IMR-90 (cell line): ENCODE measurements at regions not wholly inside any gene's neighbourhood (a gene's known extent, or its start where the extent isn't known, plus 50 kb on each side); places are given as distances from the start of the nearest gene placed in this dataset.

Experiments
- ATAC-seq: fragments of 200-7000 bp; cut with Tn5 transposase; 2 replicates; pipeline ENCODE4 v1.9.1; 2020; ENCODE audit warnings: low read depth, mild to moderate bottlenecking, moderate library complexity
- BruUV-seq: library from RNA; stranded (reverse); fragments of 400-500 nt; replicated peaks from 2 replicates; lab custom pipeline; 2021; lab: Mats Ljungman, UMichigan
- CTCF ChIA-PET: fragments of 300-600 bp; formaldehyde crosslinking; extraction: SDS; loops from one replicate; lab custom pipeline; 2021; ENCODE audit warnings: antibody characterized with exemption; lab: Yijun Ruan, JAX
- POLR2A ChIA-PET: fragments of 300-600 bp; sonication (Branson Sonifier 250); formaldehyde crosslinking; loops from one replicate; lab custom pipeline; 2022; ENCODE audit warnings: antibody characterized with exemption; ENCODE audit not compliant: unreplicated experiment; lab: Charles Lee
- DNase-seq: peaks from one replicate; pipeline ENCODE4 v3.0.0; 2013
- H2AFZ ChIP-seq: replicated peaks from 2 replicates; pipeline ENCODE3; 2013; ENCODE audit warnings: low read length, mild to moderate bottlenecking; ENCODE audit not compliant: poor library complexity
- H2AK5ac ChIP-seq: 2 replicates; pipeline ENCODE4 v1.6.1; 2013; ENCODE audit warnings: low read depth, low read length, inconsistent platforms
- H2AK9ac ChIP-seq: replicated peaks from 2 replicates; pipeline ENCODE3; 2013; ENCODE audit warnings: mild to moderate bottlenecking, low read depth, low read length, moderate library complexity; ENCODE audit not compliant: poor library complexity
- H2BK120ac ChIP-seq: 2 replicates; pipeline ENCODE4 v1.6.1; 2013; ENCODE audit warnings: low read depth, low read length, inconsistent platforms
- H2BK15ac ChIP-seq: 3 replicates; pipeline ENCODE4 v1.6.1; 2013; ENCODE audit warnings: low read depth, low read length, inconsistent platforms
- H2BK20ac ChIP-seq: 2 replicates; pipeline ENCODE4 v1.6.1; 2013; ENCODE audit warnings: low read depth, mild to moderate bottlenecking, inconsistent platforms, low read length, moderate library complexity
- H2BK5ac ChIP-seq: 2 replicates; pipeline ENCODE4 v1.6.1; 2013; ENCODE audit warnings: mild to moderate bottlenecking, low read depth, low read length, inconsistent platforms; ENCODE audit not compliant: poor library complexity, severe bottlenecking
- H3K14ac ChIP-seq: replicated peaks from 2 replicates; pipeline ENCODE4 v1.6.1; 2013; ENCODE audit warnings: low read depth, low read length, inconsistent platforms
- H3K18ac ChIP-seq: 2 replicates; pipeline ENCODE4 v1.6.1; 2013; ENCODE audit warnings: low read depth, low read length, control low read depth
- H3K23ac ChIP-seq: 2 replicates; pipeline ENCODE4 v1.6.1; 2013; ENCODE audit warnings: low read depth, low read length, inconsistent platforms
- H3K27ac ChIP-seq: 2 replicates; pipeline ENCODE4 v1.5.1; 2013; ENCODE audit warnings: mild to moderate bottlenecking, control low read depth, low read length; ENCODE audit not compliant: insufficient read depth
- H3K27me3 ChIP-seq: 2 replicates; pipeline ENCODE4 v1.6.1; 2013; ENCODE audit warnings: low read length; ENCODE audit not compliant: control insufficient read depth, insufficient read depth
- H3K36me3 ChIP-seq: 2 replicates; pipeline ENCODE4 v1.6.1; 2013; ENCODE audit warnings: low read length, mixed read lengths; ENCODE audit not compliant: control insufficient read depth, insufficient read depth
- H3K4ac ChIP-seq: 2 replicates; pipeline ENCODE4 v1.6.1; 2013; ENCODE audit warnings: low read depth, low read length, inconsistent platforms
- H3K4me1 ChIP-seq: 2 replicates; pipeline ENCODE4 v1.6.1; 2013; ENCODE audit warnings: low read length, mixed read lengths; ENCODE audit not compliant: control insufficient read depth, insufficient read depth
- H3K4me2 ChIP-seq: 2 replicates; pipeline ENCODE4 v1.6.1; 2013; ENCODE audit warnings: low read depth, mild to moderate bottlenecking, control low read depth, low read length, moderate library complexity
- H3K4me3 ChIP-seq: 2 replicates; pipeline ENCODE4 v1.5.1; 2013; ENCODE audit warnings: low read depth, mild to moderate bottlenecking, control low read depth, low read length, moderate library complexity; ENCODE audit not compliant: insufficient read depth
- H3K56ac ChIP-seq: 2 replicates; pipeline ENCODE4 v1.6.1; 2013; ENCODE audit warnings: low read length, inconsistent platforms; ENCODE audit not compliant: insufficient read depth; ENCODE audit errors: extremely low read depth
- H3K79me1 ChIP-seq, 2 experiments: 2 replicates each; pipeline ENCODE4 v1.6.1; 2013; ENCODE audit warnings: low read length in 2 of 2, inconsistent platforms in 1 of 2, low read depth in 1 of 2
- H3K9ac ChIP-seq: 2 replicates; pipeline ENCODE4 v1.6.1; 2013; ENCODE audit warnings: low read depth, low read length, control low read depth
- H3K9me1 ChIP-seq: 2 replicates; pipeline ENCODE4 v1.6.1; 2013; ENCODE audit warnings: low read length, inconsistent platforms; ENCODE audit not compliant: insufficient read depth
- H3K9me3 ChIP-seq: 2 replicates; pipeline ENCODE4 v1.6.1; 2013; ENCODE audit warnings: low read length; ENCODE audit not compliant: control insufficient read depth, insufficient read depth
- H4K20me1 ChIP-seq: 2 replicates; pipeline ENCODE4 v1.6.1; 2013; ENCODE audit warnings: low read length, inconsistent platforms; ENCODE audit not compliant: insufficient read depth
- H4K5ac ChIP-seq: 2 replicates; pipeline ENCODE4 v1.6.1; 2013; ENCODE audit warnings: mild to moderate bottlenecking, low read depth, low read length, control low read depth
- H4K8ac ChIP-seq, 2 experiments: 2 replicates each; pipeline ENCODE4 v1.6.1; 2013; ENCODE audit warnings: low read depth in 2 of 2, low read length in 2 of 2, control low read depth in 1 of 2, inconsistent platforms in 1 of 2
- H4K91ac ChIP-seq: 2 replicates; pipeline ENCODE4 v1.6.1; 2013; ENCODE audit warnings: low read depth, low read length, inconsistent platforms; ENCODE audit not compliant: insufficient read depth
- BHLHE40 ChIP-seq: fragments of 150-350 bp; IDR thresholded peaks from 2 replicates; pipeline ENCODE4 v1.6.1; 2016; ENCODE audit warnings: mild to moderate bottlenecking, low read depth, low read length
- CEBPB ChIP-seq: IDR thresholded peaks from 2 replicates; pipeline ENCODE4 v1.6.1; 2012; ENCODE audit warnings: low read depth, low read length, improper control_type of control experiment
- FOS ChIP-seq: fragments of 150-350 bp; IDR thresholded peaks from 2 replicates; pipeline ENCODE4 v1.6.1; 2016; ENCODE audit warnings: low read depth, low read length
- MAFK ChIP-seq: IDR thresholded peaks from 2 replicates; pipeline ENCODE4 v1.6.1; 2012; ENCODE audit warnings: low read depth, low read length, improper control_type of control experiment
- MAZ ChIP-seq: IDR thresholded peaks from 2 replicates; pipeline ENCODE4 v1.6.1; 2012; ENCODE audit warnings: low read depth, mild to moderate bottlenecking, low read length, improper control_type of control experiment, moderate library complexity, borderline replicate concordance
- MXI1 ChIP-seq: IDR thresholded peaks from 2 replicates; pipeline ENCODE4 v1.6.1; 2012; ENCODE audit warnings: low read depth, mild to moderate bottlenecking, low read length, moderate library complexity, borderline replicate concordance
- NFE2L2 ChIP-seq: fragments of 150-350 bp; IDR thresholded peaks from 2 replicates; pipeline ENCODE4 v1.6.1; 2016; ENCODE audit warnings: low read depth, mild to moderate bottlenecking, low read length
- RCOR1 ChIP-seq: IDR thresholded peaks from 2 replicates; pipeline ENCODE4 v1.6.1; 2012; ENCODE audit warnings: mild to moderate bottlenecking, low read length, improper control_type of control experiment; ENCODE audit not compliant: insufficient replicate concordance
- RFX5 ChIP-seq: IDR thresholded peaks from 2 replicates; pipeline ENCODE4 v1.8.0; 2012; ENCODE audit warnings: low read depth, mild to moderate bottlenecking, low read length, moderate library complexity
- SMC3 ChIP-seq: fragments of 150-350 bp; IDR thresholded peaks from 2 replicates; pipeline ENCODE4 v1.6.1; 2016; ENCODE audit warnings: low read depth, mild to moderate bottlenecking, antibody characterized with exemption, low read length, moderate library complexity
- WGBS, 2 experiments: methylation state at CpG; one replicate each; pipeline versions ENCODE4 v1.1.5 to v1.1.7; 2013; ENCODE audit warnings: missing lambda C conversion rate in 2 of 2; ENCODE audit not compliant: insufficient read length in 1 of 2; ENCODE audit errors: extremely low coverage in 2 of 2; 5-methylcytosine and 5-hydroxymethylcytosine counted together
- dilution Hi-C: fragments of 300-500 bp; cut with HindIII; formaldehyde crosslinking; loops from one replicate; pipeline ENCODE4 v1.14.3; 2018; ENCODE audit warnings: low sequenced_read_pairs; ENCODE audit not compliant: unreplicated experiment
- in situ Hi-C: fragments of 300-500 bp; cut with MboI; formaldehyde crosslinking; loops from 3 replicates; pipeline ENCODE4 v1.14.3; 2019; ENCODE audit warnings: low sequenced_read_pairs, inconsistent platforms, mixed read lengths
- intact Hi-C: fragments of 100-400 bp; cut with micrococcal nuclease; formaldehyde crosslinking; loops from 2 replicates; pipeline ENCODE4 v1.10.0; 2022
- TF ChIP-seq, protein P1 (sequence below): conservative IDR thresholded peaks from 2 replicates; pipeline ENCODE4 v1.5.1; 2012; ENCODE audit warnings: mild to moderate bottlenecking, low read depth, low read length, improper control_type of control experiment
- TF ChIP-seq, protein P2 (sequence below): fragments of 150-350 bp; IDR thresholded peaks from 2 replicates; pipeline ENCODE4 v1.6.1; 2016; ENCODE audit warnings: low read depth, mild to moderate bottlenecking, low read length, moderate library complexity, borderline replicate concordance
- TF ChIP-seq, protein P3 (sequence below): fragments of 150-350 bp; IDR thresholded peaks from 2 replicates; pipeline ENCODE4 v1.6.1; 2017; ENCODE audit warnings: mild to moderate bottlenecking, antibody characterized with exemption, low read length, low read depth

DNA sequence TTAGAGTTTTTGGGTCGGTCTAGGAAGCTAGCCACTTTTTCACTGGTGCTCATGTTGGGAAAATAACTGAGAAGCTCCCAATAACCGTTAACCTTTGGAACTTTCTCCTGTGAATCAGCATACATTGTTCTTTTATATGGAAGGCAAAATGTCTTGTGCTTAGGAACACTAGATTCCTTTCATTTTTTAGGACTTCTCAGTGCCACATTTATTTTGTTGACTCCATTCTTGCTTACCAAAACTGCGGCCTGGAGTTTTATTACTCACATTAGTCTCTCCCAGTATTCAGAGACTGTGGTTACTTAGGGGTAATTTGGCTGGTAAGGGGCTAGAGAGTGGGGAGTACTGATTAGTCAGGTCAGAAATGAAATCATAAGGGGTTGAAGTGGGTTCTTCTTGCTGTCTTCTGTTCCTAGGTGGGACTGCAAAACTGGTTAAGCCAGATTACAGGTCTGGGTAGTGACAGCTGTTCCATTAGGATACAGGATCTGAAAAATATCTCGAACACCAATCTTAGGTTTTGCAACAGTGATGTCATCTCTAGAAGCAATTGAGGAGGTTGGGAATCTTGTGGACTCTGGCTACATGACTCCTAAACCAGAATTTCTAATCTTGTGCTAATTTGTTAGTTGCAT is 631.4 kb upstream of the LUZP2 start:
- Histone ChIP-seq H4K91ac (0 out of 2 replicates have a peak overlapping the region, but pooled peaks have one; percentile 23), H3K79me1 (no peaks in the 10 kb centered on the region), H2BK5ac (peak overlapping the region; percentile 11), H3K23ac (no peak overlapping the region), H3K4me1 (peaks cover 2% of the 10 kb centered on the region; the same call in 1 of the 2 replicates), H2BK15ac (no peak overlapping the region), H2AFZ (no peak overlapping the region), H4K5ac (peak overlapping the region; percentile 47; the same call in 1 of the 2 replicates), H3K9me1 (no peaks in the 10 kb centered on the region; the same call in 1 of the 2 replicates), H3K4me2 (no peak overlapping the region), H3K14ac (0 out of 2 replicates have a peak overlapping the region, but pooled peaks have one; percentile 10), H2BK20ac (peak overlapping the region; percentile 69), H2AK5ac (no peak overlapping the region), H4K8ac (peak overlapping the region in 1 of 2 experiments; percentile 56; a peak in 2 of 4 replicates), H2AK9ac (no peak overlapping the region), H3K36me3 (no peaks in the 10 kb centered on the region), H3K27me3 (no peaks in the 10 kb centered on the region), H3K9ac (no peak overlapping the region), H3K56ac (no peak overlapping the region), H2BK120ac (peak overlapping the region; percentile 36), H3K18ac (peak overlapping the region; percentile 91), H3K4me3 (no peak overlapping the region), H3K9me3 (0 out of 2 replicates have a peak, but pooled peaks cover 3% of the 10 kb centered on the region), H4K20me1 (no peaks in the 10 kb centered on the region), H3K27ac (no peak overlapping the region), H3K4ac (peak overlapping the region; percentile 50; the same call in 1 of the 2 replicates)
- in situ Hi-C loops, result no loop called here
- no TSS peak for BruUV-seq
- ATAC-seq, result no peak
- peak; percentile 23 for DNase-seq
- intact Hi-C loops, result no loop called here
- ChIA-PET POLR2A (no interaction called here), CTCF (no interaction called here)
- dilution Hi-C loops, result no loop called here
- TF ChIP-seq MAZ, result no peak
- no peak for TF ChIP-seq BHLHE40
- no peak for TF ChIP-seq MAFK
- TF ChIP-seq MXI1, result no peak
- no peak for TF ChIP-seq RFX5
- TF ChIP-seq FOS, result no peak
- TF ChIP-seq RCOR1, result no peak
- TF ChIP-seq, protein P1, sequence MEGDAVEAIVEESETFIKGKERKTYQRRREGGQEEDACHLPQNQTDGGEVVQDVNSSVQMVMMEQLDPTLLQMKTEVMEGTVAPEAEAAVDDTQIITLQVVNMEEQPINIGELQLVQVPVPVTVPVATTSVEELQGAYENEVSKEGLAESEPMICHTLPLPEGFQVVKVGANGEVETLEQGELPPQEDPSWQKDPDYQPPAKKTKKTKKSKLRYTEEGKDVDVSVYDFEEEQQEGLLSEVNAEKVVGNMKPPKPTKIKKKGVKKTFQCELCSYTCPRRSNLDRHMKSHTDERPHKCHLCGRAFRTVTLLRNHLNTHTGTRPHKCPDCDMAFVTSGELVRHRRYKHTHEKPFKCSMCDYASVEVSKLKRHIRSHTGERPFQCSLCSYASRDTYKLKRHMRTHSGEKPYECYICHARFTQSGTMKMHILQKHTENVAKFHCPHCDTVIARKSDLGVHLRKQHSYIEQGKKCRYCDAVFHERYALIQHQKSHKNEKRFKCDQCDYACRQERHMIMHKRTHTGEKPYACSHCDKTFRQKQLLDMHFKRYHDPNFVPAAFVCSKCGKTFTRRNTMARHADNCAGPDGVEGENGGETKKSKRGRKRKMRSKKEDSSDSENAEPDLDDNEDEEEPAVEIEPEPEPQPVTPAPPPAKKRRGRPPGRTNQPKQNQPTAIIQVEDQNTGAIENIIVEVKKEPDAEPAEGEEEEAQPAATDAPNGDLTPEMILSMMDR, result no peak
- TF ChIP-seq, protein P2, sequence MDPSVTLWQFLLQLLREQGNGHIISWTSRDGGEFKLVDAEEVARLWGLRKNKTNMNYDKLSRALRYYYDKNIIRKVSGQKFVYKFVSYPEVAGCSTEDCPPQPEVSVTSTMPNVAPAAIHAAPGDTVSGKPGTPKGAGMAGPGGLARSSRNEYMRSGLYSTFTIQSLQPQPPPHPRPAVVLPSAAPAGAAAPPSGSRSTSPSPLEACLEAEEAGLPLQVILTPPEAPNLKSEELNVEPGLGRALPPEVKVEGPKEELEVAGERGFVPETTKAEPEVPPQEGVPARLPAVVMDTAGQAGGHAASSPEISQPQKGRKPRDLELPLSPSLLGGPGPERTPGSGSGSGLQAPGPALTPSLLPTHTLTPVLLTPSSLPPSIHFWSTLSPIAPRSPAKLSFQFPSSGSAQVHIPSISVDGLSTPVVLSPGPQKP, result no peak
- TF ChIP-seq, protein P3, sequence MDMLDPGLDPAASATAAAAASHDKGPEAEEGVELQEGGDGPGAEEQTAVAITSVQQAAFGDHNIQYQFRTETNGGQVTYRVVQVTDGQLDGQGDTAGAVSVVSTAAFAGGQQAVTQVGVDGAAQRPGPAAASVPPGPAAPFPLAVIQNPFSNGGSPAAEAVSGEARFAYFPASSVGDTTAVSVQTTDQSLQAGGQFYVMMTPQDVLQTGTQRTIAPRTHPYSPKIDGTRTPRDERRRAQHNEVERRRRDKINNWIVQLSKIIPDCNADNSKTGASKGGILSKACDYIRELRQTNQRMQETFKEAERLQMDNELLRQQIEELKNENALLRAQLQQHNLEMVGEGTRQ, result no peak
- no peak for TF ChIP-seq CEBPB
- no peak for TF ChIP-seq SMC3
- no peak for TF ChIP-seq NFE2L2
- WGBS, 2 experiments, result no CpG with 5 or more reads among the region's 4 CpGs
